Sigmoid colon (tissue), 4 donors: ENCODE measurements at regions not wholly inside any gene's neighbourhood (a gene's known extent, or its start where the extent isn't known, plus 50 kb on each side); places are given as distances from the start of the nearest gene placed in this dataset.

ENCODE experiments used
- POLR2A ChIP-seq, 2 donors: fragments of 450-650 bp; IDR thresholded peaks; one replicate each; pipeline ENCODE4 v1.6.1; 2016; ENCODE audit warnings: antibody characterized with exemption in 2 of 2, mild to moderate bottlenecking in 2 of 2, moderate library complexity in 2 of 2
- POLR2AphosphoS5 ChIP-seq, 4 donors: sonication (generic); formaldehyde crosslinking; IDR thresholded peaks; one replicate each; pipeline ENCODE4 v1.6.1; 2017; ENCODE audit warnings: antibody characterized with exemption in 4 of 4
- TF ChIP-seq, protein P1 (sequence below), 4 experiments: fragments of 450-650 bp in 3 of 4; fragments of 200-600 bp in 1 of 4; IDR thresholded peaks; one replicate each; pipeline ENCODE4 v1.5.1; 2016 to 2019; ENCODE audit warnings: antibody characterized with exemption in 4 of 4, mild to moderate bottlenecking in 3 of 4, moderate library complexity in 2 of 4

DNA sequence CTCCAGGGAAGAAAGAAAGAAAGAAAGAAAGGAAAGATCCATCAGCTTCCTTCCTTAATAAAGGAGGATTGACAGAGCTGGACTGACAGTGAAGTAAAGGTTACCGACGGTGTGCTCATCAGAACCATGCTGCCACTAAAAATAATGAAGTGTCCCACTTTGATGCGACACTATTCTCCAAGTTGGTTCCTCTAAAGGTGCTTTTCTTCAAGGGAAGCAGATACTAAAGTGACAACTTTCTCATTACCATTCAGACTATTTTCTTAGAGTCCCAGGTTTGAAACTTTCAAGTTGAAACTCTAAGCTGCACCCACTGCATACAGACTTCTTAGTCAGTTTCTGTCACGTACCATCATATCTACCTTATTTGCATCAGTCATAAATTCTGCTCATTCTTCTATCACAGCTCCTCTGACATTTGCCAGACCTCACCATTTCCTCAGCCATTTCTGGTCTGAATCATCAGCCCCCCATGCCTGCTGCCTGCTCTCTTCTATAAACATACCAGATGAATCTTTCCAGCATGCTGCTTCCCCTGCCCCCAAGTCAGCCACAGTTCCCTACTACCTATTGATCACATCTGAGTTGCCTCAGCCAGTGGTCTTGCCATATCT, 177.6 kb downstream of the DEPDC1B start:
- no peak for TF ChIP-seq POLR2A (IDR thresholded peaks at IDR 0.05)
- TF ChIP-seq, protein P1, sequence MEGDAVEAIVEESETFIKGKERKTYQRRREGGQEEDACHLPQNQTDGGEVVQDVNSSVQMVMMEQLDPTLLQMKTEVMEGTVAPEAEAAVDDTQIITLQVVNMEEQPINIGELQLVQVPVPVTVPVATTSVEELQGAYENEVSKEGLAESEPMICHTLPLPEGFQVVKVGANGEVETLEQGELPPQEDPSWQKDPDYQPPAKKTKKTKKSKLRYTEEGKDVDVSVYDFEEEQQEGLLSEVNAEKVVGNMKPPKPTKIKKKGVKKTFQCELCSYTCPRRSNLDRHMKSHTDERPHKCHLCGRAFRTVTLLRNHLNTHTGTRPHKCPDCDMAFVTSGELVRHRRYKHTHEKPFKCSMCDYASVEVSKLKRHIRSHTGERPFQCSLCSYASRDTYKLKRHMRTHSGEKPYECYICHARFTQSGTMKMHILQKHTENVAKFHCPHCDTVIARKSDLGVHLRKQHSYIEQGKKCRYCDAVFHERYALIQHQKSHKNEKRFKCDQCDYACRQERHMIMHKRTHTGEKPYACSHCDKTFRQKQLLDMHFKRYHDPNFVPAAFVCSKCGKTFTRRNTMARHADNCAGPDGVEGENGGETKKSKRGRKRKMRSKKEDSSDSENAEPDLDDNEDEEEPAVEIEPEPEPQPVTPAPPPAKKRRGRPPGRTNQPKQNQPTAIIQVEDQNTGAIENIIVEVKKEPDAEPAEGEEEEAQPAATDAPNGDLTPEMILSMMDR (IDR thresholded peaks at IDR 0.05), result no peak
- TF ChIP-seq POLR2AphosphoS5 (IDR thresholded peaks at IDR 0.05), result peak; percentile 7 to 69 (median 60)
